Gastroesophageal sphincter (tissue), 3 donors: ENCODE measurements at regions not wholly inside any gene's neighbourhood (a gene's known extent, or its start where the extent isn't known, plus 50 kb on each side); places are given as distances from the start of the nearest gene placed in this dataset.

Experiments used
- CTCF ChIP-seq, 4 experiments: fragments of 200-600 bp in 2 of 4; fragments of 450-650 bp in 2 of 4; sonication (generic) in 1 of 4; IDR thresholded peaks; one replicate each; pipeline ENCODE4 v1.5.1; 2017 to 2019; ENCODE audit warnings: antibody characterized with exemption in 4 of 4, mild to moderate bottlenecking in 2 of 4, moderate library complexity in 2 of 4
- POLR2A ChIP-seq, 2 donors: fragments of 450-650 bp; IDR thresholded peaks; one replicate each; pipeline ENCODE4 v1.6.1; 2017; ENCODE audit warnings: antibody characterized with exemption in 2 of 2, mild to moderate bottlenecking in 2 of 2, moderate library complexity in 1 of 2

- TF ChIP-seq CTCF (IDR thresholded peaks at IDR 0.05) (no peak), POLR2A (IDR thresholded peaks at IDR 0.05) (no peak)
Measured at GRCh38 chr4:26212528-26212927, 108.3 kb upstream of the RBPJ start.
